ENCODE measurements at regions not wholly inside any gene's neighbourhood (a gene's known extent, or its start where the extent isn't known, plus 50 kb on each side); places are given as distances from the start of the nearest gene placed in this dataset.
"Not testable (repeated sequence)": the region's sequence is repeated elsewhere in the genome, so short reads cannot be mapped to it uniquely, and the experiment has no call there.

DNA sequence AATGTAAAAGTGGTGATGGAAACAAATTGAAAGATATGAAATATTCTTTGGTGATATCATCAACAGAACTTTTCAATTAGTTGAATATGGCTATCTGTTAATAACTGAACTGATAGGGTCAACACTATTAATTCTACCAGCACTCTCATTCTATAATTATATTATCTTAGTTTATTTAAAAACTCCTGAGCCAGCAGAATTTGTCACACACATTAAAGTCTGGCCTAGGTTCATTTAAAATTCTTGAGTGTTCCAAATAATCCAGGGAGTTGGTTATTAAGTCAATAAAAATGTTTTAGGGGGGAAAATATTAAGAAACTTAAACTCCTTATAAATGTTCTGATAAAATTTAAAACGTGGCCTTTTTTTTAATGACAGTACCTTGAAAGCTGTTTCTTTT lies 189.6 kb upstream of the GRM7 start:
- DNase-seq (ENCODE audit: low read depth), result no peak

DNA sequence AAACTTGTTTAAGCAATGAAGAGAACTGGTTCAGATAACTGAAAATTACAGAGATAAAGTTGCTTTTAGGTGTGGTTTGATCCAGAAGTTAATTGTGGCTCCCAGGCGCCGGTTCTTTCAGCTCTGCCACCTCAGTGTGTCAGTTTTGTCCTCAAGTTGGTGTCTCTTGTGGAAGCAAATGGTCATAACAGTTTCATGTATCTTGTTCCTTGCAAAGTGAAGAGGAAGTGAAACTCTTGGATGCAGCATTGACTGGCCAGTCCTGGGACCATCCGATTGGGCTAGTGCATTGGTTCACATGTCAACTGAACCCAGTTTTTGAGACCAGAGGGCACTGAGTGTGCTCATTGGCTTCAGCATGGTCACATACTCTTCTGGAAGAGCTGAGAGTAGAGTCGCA lies 181.4 kb upstream of the GRM7 start:
- no peak for DNase-seq (ENCODE audit: low read depth)

DNA sequence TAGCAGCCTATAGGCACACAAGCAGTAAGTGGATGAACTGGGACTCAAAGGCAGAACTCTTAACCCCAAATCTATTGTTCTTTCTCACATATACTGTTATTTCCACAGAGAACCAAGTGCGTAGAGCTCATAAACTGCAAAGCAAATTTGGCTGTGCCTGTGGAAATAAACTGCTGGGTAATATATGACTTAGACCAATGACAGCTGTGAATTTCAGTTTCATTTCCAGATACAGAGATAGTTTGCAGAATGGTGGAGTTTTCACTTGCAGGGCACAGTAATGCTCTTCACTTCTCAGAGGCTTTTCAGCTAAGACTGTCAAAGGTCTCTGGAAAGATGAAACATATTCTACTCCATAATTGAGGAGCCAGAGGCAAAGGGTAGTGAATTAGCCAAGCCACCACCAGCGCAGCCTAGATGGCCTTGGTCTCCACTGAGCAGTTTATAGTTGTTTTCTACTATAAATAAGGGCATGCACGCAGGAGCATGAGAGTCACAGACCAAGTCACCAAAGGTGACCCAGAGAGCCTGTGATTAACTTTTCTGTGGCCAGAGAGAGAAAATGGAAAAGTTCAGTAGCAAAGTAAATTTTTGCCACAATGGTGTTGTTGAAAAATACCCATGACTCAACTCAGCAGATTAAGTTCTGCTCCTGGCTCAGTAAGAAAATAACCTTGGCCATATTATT lies 180.7 kb upstream of the GRM7 start:
- DNase-seq (ENCODE audit: low read depth), result no peak

DNA sequence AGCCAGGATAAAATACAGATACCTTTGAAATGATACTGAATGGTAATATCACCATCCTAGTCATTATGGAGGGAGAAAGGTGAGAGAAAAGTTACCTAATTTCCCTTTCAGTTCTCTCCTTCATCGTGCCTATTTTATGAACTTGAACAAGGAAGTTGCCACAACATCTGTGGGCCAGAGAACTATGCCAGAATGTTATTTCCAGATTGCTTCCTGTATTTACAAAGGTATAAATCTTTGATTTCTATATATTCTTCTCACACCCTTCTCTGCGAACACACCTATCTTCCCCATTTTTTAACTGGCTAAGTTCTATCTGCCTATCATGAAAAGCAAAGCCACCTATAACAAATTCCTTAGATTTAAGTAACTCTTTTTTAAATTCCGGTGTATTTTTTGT lies 163.6 kb upstream of the GRM7 start:
- DNase-seq (ENCODE audit: low read depth), result no peak

DNA sequence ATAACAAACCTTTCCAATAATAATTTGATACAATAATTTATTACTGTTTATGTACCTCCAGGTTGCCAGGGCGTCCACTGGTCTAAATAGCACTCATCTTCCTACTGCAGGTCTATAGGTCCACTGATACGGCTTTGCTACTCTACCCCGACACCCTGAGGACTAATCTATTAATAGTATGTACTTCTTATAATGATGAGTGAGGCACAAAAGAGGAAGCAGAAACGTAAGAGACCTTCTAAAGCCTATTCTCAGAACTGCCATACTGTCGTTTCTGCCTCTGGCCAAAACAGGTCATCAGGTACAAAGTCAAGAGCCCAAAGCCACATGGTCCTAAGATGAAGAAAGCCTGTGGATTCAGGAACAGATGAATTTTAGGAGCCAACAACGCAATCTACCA lies 163.2 kb upstream of the GRM7 start:
- DNase-seq (ENCODE audit: low read depth), result no peak

DNA sequence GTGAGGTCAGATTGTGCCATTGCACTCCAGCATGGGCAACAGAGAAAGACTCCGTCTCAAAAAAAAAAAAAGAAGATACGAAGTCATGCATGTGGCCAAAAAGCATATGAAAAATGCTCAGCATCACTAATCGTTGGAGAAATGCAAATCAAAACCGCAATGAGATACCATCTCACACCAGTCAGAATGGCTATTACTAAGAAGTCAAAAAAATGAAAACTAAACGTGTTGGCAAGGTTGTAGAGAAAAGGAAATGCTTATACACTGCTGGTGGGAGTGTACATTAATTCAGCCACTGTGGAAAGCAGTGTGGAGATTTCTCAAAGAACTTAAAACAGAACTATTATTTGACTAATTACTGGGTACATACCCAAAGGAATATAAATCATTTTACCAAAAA lies 156.1 kb upstream of the GRM7 start:
- not testable (repeated sequence) for DNase-seq (ENCODE audit: low read depth)

DNA sequence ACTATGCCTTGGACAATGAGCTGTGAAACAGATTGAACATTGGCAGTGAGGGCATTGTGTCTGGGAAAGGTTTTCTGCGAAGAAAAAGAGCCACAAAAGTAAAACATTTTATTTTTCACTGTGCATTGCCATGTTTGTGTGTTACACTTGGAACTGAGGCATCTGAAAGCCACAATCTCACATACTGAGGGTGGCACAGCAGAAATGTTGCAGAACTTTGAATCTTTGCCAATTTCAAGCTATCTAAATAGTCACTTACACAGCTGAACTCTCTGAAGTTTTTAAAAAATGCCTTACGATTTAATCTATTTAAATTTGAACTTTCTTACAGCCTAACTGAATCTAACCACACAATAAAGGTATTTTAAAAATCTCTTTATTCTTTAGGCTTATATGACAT lies 154.1 kb upstream of the GRM7 start:
- no peak for DNase-seq (ENCODE audit: low read depth)

DNA sequence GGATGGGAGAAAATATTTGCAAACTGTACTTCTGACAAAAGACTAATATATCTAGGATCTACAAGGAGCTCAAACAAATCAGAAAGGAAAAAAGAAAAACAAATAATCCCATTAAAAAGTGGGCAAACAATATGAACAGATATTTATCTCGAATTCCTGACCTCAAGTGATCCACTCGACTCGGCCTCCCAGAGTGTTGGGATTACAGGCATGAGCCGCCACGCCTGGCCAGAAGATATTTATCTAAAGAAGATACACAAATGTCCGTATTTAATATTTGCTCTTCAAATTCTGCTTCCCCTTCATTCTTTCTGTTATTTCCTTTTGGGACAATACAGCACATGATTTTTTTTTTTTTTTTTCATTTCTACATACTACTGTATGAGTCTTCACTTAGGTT lies 151.7 kb upstream of the GRM7 start:
- no peak for DNase-seq (ENCODE audit: low read depth)

DNA sequence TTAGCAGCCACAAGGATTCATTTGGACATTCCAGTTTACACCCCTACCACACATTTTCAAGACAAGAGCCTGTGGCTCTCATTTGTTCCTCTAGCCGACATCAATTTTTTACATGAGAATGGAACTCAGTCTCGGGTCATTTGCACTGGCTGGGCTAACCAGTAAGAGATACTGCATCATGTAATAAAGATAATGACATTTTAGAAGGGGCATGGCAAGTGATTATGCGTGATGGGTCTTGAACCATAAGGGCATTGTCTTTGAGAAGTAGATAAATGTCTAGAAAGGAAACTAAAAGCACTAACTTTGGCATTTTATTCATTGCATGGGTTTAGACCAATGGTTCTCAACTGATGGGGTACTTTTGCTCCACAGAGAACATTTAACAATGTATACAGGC lies 146.0 kb upstream of the GRM7 start:
- no peak for DNase-seq (ENCODE audit: low read depth)

DNA sequence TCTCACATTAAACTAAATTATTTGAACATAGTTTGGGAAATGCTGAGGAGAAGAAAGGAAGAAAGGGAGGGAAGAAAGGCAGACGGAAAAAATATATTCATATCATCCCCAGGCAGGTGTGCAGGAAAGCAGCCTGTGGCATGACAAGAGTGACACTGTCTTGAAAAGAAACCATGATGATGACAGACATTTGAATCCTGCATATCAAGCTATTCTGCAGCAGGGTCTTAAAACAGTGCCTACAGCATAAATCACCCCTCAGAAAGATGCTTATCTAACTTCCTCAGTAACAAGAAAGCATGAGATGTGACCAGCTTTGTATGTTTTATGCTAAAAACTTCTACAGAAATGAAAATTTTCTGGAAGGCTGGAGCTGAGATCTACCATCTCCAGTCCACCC lies 144.5 kb upstream of the GRM7 start:
- no peak for DNase-seq (ENCODE audit: low read depth)

DNA sequence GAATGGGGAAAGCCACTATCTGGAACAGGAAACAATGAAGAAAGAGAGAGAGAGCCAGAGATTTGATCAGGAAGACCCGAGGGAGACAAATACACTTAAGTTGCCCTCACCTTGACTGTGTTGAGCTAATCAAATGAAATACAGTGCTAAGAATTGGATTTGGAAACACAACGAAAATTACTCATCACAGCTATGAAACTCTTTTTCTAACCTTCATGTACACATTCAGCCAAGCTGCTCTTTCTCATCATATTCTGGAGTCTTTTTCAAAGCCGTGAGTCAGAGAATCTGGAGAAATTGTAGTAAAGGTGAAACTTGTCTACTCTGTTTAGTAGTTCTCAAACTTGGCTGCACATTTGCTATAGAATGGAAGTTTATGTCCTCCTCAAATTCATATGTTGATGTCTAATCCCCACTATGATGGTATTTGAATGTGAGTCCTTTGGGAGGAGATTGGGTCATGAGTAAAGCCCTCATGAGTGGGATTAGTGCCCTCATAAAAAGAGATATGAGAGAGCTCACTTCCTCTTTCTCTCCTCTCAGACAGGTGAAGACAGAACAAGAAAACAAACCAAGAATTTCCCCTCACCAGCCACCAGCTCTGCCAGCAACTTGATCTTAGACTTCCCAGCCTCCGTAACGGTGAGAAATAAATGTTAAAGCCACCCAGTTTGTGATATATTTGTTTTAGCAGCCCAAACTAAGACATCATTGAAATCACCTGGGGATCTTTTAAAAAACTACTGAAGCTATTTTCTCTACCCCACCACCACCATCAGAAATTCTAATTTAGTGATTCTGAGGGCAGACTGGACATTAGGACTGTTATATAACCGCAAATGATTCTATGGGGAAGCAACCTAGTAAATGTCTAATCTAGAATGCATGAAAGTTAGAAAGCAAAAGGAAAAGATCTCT lies 143.6 kb upstream of the GRM7 start:
- DNase-seq (ENCODE audit: low read depth), result no peak

DNA sequence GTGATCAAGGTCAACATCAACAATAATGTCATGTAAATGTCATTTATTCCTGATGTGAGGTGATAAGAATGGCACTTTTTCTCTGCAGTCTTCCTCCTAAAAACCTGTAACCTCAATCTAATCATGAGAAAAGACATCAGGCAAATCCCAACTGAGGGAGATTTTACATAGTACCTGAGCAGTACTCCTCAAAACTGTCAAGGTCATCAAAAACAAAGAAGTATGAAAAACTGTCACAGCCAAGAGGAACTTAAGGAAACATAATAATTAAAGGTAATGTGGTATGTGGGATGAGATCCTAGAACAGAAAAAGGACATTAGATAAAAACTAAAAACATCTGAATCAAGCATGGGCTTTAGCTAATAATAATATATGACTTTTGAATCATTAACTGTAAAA lies 140.9 kb upstream of the GRM7 start:
- DNase-seq (ENCODE audit: low read depth), result no peak

DNA sequence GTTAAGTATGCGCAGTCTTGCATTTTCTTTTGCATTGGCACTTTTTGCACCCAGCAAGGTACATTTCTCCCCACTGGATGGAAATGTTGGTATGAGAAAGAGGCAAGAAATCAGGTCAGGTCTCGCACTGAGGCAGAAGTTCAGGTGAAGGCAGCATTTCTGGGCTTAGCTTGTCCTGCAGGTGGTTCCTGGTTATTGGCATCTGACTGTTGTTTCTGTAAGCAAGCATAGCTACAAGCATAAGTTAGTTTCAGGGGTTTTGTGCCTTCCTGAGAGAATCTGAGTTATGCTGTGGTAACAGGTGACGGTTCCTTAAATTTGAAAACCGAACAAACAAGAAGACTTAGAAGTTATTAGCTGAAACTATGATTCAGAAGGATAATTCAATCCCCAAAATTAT lies 139.4 kb upstream of the GRM7 start:
- DNase-seq (ENCODE audit: low read depth), result no peak

DNA sequence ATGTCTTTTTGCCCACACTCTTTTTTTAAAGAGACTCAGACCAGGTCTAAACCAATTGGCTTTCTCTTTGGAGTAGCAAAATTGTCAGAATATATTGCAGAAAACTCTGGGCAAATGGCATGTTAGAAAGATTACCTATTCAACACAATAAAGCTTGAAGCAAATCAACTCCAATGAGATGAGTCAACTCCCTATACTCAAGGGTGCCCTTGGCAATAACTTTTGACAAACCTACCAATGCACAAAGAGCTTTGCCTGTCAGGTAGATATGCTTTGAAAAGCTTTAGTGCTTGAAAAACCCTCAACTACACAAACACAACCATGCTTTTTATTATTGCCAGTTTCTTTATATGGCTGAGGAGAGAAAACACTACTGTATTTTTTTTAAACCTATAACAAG lies 137.7 kb upstream of the GRM7 start:
- DNase-seq (ENCODE audit: low read depth), result no peak

DNA sequence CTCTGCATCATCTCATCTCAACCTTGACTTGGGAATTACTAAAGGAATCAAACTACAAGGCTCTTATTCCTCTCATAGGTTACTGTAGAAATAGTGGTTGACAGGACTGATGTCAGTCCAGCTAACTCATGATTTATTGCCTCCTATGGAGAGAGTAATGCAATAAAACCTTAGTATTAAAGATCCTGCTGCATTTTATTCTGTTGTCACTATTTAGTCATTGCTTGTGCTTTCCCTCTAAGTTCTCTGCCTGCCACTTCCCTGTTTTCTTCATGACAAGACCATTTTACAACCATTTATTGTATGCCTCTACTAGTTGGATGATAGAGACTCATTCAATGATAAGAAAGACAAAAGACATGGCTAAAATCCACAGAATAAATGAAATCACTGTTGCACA lies 134.1 kb upstream of the GRM7 start:
- no peak for DNase-seq (ENCODE audit: low read depth)

DNA sequence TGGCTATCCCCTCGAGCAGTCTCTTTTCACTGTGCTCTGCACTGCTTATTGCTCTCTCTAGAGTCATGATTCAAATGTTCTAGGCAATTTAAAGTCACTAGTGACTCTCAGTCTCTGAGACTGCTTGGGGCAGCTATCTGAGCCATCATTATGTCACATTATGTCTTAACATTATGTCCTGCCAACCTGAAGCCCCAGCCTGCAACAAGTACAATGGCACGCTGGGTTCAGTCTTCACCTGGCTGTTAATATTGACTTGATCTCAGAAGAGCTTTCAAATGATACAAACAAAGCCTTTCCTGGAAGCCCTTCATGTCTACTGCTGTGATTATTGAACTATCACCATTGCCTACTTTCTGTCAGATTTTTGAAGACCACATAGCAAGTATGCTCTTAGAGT lies 128.1 kb upstream of the GRM7 start:
- DNase-seq (ENCODE audit: low read depth), result no peak

DNA sequence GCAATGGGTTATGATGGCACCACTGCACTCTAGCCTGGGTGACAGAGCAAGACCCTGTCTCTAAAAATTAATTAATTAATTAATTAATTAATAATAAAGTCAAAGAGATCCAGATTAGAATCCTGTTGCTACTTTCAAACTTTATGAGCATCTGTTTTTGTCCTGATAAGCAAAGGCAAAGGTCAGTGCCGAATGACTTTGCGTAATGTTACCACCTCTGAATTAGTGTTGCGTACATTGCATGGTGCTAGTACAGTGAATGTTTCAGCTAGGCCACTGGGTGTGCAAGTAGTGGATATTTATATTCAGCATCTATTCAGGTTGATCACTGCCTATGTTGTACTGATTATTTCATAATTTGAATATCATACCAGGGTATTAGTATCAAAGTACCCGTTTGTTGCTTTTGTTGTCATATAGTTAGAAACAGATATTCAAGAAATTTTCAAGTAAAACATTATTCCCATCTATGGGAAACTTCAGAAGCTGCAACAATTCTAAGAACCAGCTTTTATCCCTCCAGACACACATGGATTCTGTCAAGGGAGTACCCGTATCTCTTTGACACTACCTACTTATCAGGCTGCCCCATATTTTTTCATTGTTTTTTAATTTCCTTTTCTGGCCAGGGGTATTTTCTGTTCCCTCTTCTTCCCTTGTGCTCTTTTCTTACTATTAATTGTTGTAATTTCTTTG lies 127.1 kb upstream of the GRM7 start:
- DNase-seq (ENCODE audit: low read depth), result no peak

DNA sequence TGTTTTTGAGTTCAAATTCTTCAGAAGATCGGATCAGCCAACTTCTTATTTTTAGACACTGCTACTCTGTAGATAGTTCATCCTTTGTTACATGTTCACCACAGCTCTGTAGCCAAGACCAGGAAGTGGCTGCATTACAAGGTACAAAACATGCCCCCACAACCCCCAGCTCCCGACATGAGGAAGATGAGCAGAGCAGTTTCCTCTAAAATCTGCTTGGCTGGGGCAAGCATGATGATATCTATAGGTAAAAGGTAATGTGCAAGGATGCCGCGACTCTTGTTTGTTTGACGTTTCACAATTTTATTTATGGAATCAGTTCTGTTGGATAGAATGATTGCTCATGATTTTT lies 126.5 kb upstream of the GRM7 start:
- no peak for DNase-seq (ENCODE audit: low read depth)

DNA sequence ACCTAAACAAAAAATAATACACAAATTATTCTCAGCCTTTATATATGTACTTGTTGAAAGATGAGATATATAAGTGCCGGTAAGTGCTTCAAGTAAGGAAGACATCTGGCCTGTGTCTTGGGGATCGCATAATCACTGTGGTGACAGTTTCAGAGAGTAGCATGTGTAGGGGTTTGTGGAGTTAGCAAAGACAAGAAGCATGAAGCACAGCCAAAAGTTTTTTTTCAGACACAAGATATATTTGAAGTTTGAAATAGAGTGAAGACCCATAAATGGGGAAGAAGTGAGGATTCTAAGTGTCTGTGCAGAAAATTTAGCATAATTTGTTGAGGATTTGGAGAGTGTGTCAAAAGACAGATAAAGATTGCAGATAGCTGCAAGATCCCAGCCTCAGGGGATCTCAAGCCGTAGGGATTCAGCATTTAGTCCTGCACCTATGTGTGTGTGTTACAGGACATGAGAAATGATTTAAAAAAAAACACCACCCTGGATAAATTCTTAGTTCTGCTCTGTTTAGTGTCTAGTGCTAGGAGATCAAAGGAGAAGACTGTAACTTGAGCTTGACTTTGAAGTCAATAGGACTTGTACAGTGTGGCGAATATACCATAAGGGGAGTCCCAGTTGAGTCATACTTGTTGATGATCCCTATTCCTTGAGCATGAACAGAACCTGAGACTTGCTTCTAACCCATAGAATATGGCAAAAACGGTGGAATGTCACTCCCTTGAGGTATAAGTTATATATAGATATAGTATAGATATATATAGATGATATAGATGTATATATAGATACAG lies 123.9 kb upstream of the GRM7 start:
- DNase-seq (ENCODE audit: low read depth), result no peak

DNA sequence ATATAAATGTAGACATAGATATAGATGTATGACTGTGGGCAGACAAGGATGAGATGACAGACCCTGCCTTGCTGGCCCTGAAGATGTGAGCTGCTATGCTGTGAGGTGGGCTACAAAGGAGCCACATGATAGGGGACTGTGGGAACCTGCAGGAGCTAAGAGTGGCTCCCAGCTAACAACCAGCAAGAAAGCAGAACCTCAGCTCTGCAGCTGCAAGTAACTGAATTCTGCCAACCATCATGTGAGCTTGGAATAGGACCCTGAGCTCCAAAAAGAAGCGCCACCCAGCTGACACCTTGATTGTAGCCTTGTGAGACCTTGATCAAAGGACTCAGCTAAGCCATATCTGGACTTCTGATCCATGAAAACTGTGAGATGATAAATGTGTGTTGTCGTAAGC lies 123.3 kb upstream of the GRM7 start:
- DNase-seq (ENCODE audit: low read depth), result no peak

DNA sequence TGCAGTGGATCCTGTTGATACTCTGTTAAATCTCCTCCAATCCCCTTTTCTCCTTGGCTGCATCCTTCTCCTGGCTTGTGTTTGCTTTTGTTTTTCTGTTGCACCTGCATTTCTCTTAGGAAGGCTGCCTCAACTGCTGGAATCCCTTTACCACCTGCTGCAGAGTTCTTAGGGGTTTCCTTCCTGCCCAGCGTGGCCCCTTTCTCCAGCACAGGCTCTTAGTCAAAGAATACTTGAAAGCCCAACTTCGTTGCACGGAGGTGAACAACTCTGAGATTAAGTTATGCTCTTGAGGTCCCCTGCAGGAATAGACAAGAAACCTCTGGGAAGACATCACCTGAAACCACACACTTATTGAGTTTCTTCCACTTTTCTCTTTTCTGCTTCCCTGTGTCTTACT lies 121.6 kb upstream of the GRM7 start:
- no peak for DNase-seq (ENCODE audit: low read depth)

Measured in LHCN-M2 (cell line).